Lung (tissue), 11 donors: ENCODE measurements at regions not wholly inside any gene's neighbourhood (a gene's known extent, or its start where the extent isn't known, plus 50 kb on each side); places are given as distances from the start of the nearest gene placed in this dataset.

Experiments used
- ATAC-seq: fragments of 200-7000 bp; cut with Tn5 transposase; one replicate; pipeline ENCODE4 v1.9.1; 2020; ENCODE audit warnings: moderate number of reproducible peaks; ENCODE audit not compliant: insufficient read depth, low FRiP score
- DNase-seq, 3 donors: peaks; one replicate each; pipeline ENCODE4 v3.0.0-alpha.2; 2013 to 2017
- H3K27ac ChIP-seq, 2 donors: one replicate each; pipeline ENCODE4 v1.5.1; 2013; ENCODE audit warnings: mild to moderate bottlenecking in 2 of 2, moderate library complexity in 2 of 2, control low read depth in 1 of 2, inconsistent platforms in 1 of 2, low read depth in 1 of 2, low read length in 1 of 2
- H3K27me3 ChIP-seq, 3 donors: one replicate each; pipeline ENCODE4 v1.5.1; 2013; ENCODE audit warnings: low read length in 2 of 3; ENCODE audit not compliant: control insufficient read depth in 3 of 3, insufficient read depth in 3 of 3
- H3K36me3 ChIP-seq, 4 donors: one replicate each; pipeline ENCODE4 v1.5.1; 2013; ENCODE audit warnings: low read length in 4 of 4, mild to moderate bottlenecking in 1 of 4, moderate library complexity in 1 of 4; ENCODE audit not compliant: control insufficient read depth in 4 of 4, insufficient read depth in 4 of 4
- H3K4me1 ChIP-seq, 5 donors: one replicate each; pipeline ENCODE4 v1.5.1; 2013; ENCODE audit warnings: low read length in 5 of 5, mild to moderate bottlenecking in 2 of 5, moderate library complexity in 1 of 5; ENCODE audit not compliant: control insufficient read depth in 5 of 5, insufficient read depth in 5 of 5
- H3K4me3 ChIP-seq: one replicate; pipeline ENCODE4 v1.5.1; 2013; ENCODE audit warnings: mild to moderate bottlenecking, control low read depth, moderate library complexity
- H3K9ac ChIP-seq, 2 donors: one replicate each; pipeline ENCODE4 v1.5.1; 2013; ENCODE audit warnings: low read length in 2 of 2, control low read depth in 1 of 2; ENCODE audit not compliant: insufficient read depth in 1 of 2
- H3K9me3 ChIP-seq, 4 donors: one replicate each; pipeline ENCODE4 v1.5.1; 2013; ENCODE audit warnings: low read length in 3 of 4, mild to moderate bottlenecking in 1 of 4, moderate library complexity in 1 of 4; ENCODE audit not compliant: control insufficient read depth in 4 of 4, insufficient read depth in 3 of 4
- WGBS, 2 donors: extraction: QIAGEN DNeasy Blood & Tissue Kit; methylation state at CpG; one replicate each; pipeline ENCODE4 v1.1.7; 2013; 5-methylcytosine and 5-hydroxymethylcytosine counted together
- TF ChIP-seq, protein P1 (sequence below): IDR thresholded peaks from 2 replicates; pipeline ENCODE4 v1.5.1; 2012; ENCODE audit warnings: mild to moderate bottlenecking; ENCODE audit errors: control extremely low read depth, extremely low read depth
- donor health status: control.
- donor health status: control.
- donor health status: Bipolar disorder and iron deficiency.
- donor health status: healthy.
- donor health status: DM: yes; HTN: yes; CAD: no.

DNA sequence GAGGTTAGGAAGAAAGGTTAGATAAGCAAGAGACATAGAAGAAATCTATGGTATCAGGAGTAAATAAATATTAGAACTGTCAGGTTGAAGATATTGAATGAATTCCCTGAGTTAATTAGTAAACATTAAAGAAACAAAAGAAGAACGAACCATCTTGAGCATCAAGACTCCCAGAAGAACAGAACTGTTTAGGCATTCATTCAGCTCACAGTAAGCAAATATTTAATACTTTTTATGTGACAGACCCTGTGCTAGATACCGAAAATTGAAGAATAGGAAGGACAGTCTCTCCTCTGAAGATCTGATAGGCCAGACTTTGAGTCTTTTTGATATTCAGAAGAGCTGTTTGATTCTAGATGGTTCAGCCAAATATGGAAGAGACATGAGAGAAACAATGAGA lies 731.5 kb downstream of the XPNPEP1 start:
- H3K36me3 ChIP-seq = no peaks in the 10 kb centered on the region
- no peak for DNase-seq
- TF ChIP-seq, protein P1, sequence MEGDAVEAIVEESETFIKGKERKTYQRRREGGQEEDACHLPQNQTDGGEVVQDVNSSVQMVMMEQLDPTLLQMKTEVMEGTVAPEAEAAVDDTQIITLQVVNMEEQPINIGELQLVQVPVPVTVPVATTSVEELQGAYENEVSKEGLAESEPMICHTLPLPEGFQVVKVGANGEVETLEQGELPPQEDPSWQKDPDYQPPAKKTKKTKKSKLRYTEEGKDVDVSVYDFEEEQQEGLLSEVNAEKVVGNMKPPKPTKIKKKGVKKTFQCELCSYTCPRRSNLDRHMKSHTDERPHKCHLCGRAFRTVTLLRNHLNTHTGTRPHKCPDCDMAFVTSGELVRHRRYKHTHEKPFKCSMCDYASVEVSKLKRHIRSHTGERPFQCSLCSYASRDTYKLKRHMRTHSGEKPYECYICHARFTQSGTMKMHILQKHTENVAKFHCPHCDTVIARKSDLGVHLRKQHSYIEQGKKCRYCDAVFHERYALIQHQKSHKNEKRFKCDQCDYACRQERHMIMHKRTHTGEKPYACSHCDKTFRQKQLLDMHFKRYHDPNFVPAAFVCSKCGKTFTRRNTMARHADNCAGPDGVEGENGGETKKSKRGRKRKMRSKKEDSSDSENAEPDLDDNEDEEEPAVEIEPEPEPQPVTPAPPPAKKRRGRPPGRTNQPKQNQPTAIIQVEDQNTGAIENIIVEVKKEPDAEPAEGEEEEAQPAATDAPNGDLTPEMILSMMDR = no peak
- no peak for ATAC-seq
- 57 to 75% methylated on average over 2 of the region's 2 CpGs for WGBS, 2 donors
- H3K27me3 ChIP-seq = no peaks in the 10 kb centered on the region
- no peak overlapping the region for H3K27ac ChIP-seq
- H3K9ac ChIP-seq = no peak overlapping the region
- peaks cover 0 to 12% (median 5%) of the 10 kb centered on the region in 4 donors for H3K9me3 ChIP-seq
- no peak overlapping the region for H3K4me3 ChIP-seq
- no peaks in the 10 kb centered on the region for H3K4me1 ChIP-seq

DNA sequence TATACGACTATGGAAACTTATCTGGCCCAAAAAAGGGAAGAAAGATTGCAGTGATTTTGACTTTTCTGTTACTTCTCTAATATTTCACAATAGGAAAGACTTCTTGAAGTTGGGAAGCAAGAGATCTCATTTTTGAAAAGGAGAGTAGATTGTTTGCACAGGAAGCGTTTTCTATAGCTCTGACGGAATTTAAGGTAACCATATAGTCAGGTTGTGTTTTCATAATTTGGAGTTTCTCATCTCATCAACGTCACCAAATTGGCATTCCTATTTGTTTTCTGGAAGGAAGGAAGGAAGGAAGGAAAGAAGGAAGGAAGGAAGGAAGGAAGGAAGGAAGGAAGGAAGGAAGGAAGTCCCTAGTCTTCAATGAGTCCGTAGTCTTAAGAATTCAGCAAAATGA lies 732.0 kb downstream of the XPNPEP1 start:
- ATAC-seq (no peak), DNase-seq (no peak)
- Histone ChIP-seq H3K9ac (no peak overlapping the region), H3K36me3 (no peaks in the 10 kb centered on the region), H3K4me1 (no peaks in the 10 kb centered on the region), H3K27me3 (no peaks in the 10 kb centered on the region), H3K4me3 (no peak overlapping the region), H3K9me3 (peaks cover 0 to 16% (median 7%) of the 10 kb centered on the region in 4 donors), H3K27ac (no peak overlapping the region)
- TF ChIP-seq, protein P1 = no peak
- WGBS, 2 donors = 71 to 77% methylated on average over 5 of the region's 5 CpGs

DNA sequence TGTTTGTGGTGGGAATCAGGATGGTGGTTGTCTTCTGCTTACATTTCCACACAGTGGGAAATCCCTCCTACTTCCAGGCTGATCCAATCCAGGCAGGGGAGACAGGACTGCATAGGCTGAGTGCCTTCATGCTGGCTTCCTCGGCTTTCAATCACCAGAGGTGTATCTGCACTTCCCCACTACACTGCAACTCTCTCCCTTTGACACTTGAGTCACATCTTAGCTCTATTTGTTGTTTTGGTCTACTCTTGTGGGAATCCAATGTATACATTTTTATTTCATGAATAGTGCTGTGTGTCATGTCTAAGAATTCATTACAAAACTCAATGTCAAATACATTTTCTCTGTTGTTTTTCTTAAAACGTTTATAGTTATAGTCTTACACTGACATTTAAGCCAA lies 735.6 kb downstream of the XPNPEP1 start:
- H3K4me3 ChIP-seq = no peak overlapping the region
- H3K36me3 ChIP-seq = no peaks in the 10 kb centered on the region
- no peak overlapping the region for H3K9ac ChIP-seq
- TF ChIP-seq, protein P1 = no peak
- no peaks in the 10 kb centered on the region for H3K27me3 ChIP-seq
- WGBS, 2 donors = 29 to 33% methylated on average over 2 of the region's 2 CpGs
- DNase-seq (no peak), ATAC-seq (no peak)
- no peak overlapping the region for H3K27ac ChIP-seq
- H3K4me1 ChIP-seq = no peaks in the 10 kb centered on the region
- H3K9me3 ChIP-seq = peaks cover 0 to 14% (median 8%) of the 10 kb centered on the region in 4 donors

DNA sequence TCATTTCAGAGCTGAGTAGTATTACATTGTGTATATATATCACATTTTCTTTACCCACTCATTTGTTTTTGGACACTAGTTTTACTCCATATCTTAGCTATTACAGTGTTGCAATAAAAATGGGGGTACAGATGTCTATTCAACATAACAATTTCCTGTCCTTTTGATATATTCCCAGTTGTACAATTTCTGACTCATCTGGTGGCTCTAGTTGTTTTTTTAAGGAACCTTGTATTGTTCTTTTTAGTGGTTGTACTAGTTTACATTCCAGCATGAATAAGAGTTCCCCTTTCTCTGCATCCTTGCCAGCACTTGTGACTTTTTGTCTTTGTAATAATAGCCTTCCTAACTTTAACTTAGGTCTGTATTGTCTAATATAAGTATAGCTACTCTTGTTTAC lies 739.9 kb downstream of the XPNPEP1 start:
- no peaks in the 10 kb centered on the region for H3K27me3 ChIP-seq
- no peak for ATAC-seq
- H3K9ac ChIP-seq = no peak overlapping the region
- H3K4me1 ChIP-seq = no peaks in the 10 kb centered on the region
- TF ChIP-seq, protein P1 = no peak
- DNase-seq = no peak
- H3K4me3 ChIP-seq = no peak overlapping the region
- peaks cover 0 to 13% (median 6%) of the 10 kb centered on the region in 4 donors for H3K9me3 ChIP-seq
- H3K27ac ChIP-seq = no peak overlapping the region
- no peaks in the 10 kb centered on the region for H3K36me3 ChIP-seq
